Activated naive CD4-positive, alpha-beta T cell treated with anti-CD3 and anti-CD28 coated beads, Interleukin-2, amount 50 U/mL, for 72 hours (primary cell): ENCODE measurements at regions not wholly inside any gene's neighbourhood (a gene's known extent, or its start where the extent isn't known, plus 50 kb on each side); places are given as distances from the start of the nearest gene placed in this dataset.

ENCODE experiments used
- ATAC-seq, 2 donors: fragments of 150-1000 bp; cut with Tn5 transposase; 2 replicates each; pipeline ENCODE4 v1.10.0; 2021; ENCODE audit warnings: mild to moderate bottlenecking in 2 of 2, moderate library complexity in 2 of 2
- DNase-seq, 2 donors: peaks; one replicate each; pipeline ENCODE4 v3.0.0; 2021 to 2022; ENCODE audit warnings: low spot score in 2 of 2
- H3K27ac Mint-ChIP-seq, 2 donors: one replicate each; pipeline ENCODE4 v1.8.0; 2022; ENCODE audit warnings: mild to moderate bottlenecking in 2 of 2, mixed read lengths in 2 of 2
- H3K36me3 Mint-ChIP-seq, 2 donors: one replicate each; pipeline ENCODE4 v1.8.0; 2022; ENCODE audit warnings: mixed read lengths in 2 of 2
- H3K9me3 Mint-ChIP-seq, 2 donors: one replicate each; pipeline ENCODE4 v1.8.0; 2022; ENCODE audit warnings: mixed read lengths in 2 of 2

DNA sequence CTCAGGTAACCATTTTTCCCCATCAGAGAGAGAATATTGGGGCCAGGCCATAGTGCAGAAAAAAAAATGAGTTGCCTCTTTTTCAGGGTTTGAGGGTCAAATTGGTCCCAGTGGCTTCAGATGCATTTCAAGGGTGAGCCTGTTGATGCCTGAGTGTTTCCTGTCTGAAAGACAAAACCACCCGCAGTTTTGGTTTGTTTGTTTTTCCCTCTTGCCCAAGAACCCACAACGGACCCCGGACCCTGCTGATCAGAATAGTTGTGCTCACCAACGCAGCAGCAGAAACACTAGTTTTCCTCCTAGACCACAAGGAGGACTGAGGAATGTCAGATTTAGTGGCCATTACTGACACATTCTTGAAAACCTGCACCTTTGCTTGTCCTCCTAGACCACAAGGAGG is 1433.1 kb downstream of the PLA2G4A start:
- ATAC-seq: no peak
- H3K9me3 Mint-ChIP-seq: peaks cover 32 to 34% of the 10 kb centered on the region in 2 donors
- DNase-seq: no peak
- H3K27ac Mint-ChIP-seq: no peak overlapping the region
- H3K36me3 Mint-ChIP-seq: peaks cover 8 to 14% of the 10 kb centered on the region in 2 donors

DNA sequence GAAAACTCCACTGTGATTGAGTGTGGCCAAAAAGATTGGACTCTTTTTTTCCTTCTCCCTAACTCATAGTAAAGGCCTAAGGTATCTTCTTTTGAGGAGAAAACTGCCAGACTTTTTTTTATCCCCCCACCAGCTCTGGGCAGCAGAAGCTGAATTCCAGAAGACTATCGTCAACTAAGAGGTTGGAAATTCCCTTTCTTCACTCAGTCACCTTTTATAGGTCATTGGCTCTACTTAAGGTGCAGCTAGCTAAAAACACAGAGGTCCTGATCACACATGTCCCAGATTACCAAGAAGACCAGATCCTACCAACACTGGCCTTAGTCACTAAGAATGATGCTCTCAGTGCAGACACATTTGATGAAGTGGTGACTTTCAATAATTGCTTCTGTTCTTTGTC is 1441.2 kb downstream of the PLA2G4A start:
- H3K27ac Mint-ChIP-seq: no peak overlapping the region
- ATAC-seq: no peak
- H3K9me3 Mint-ChIP-seq: peaks cover 5 to 12% of the 10 kb centered on the region in 2 donors
- DNase-seq: no peak
- peaks cover 0 to 6% of the 10 kb centered on the region in 2 donors for H3K36me3 Mint-ChIP-seq

DNA sequence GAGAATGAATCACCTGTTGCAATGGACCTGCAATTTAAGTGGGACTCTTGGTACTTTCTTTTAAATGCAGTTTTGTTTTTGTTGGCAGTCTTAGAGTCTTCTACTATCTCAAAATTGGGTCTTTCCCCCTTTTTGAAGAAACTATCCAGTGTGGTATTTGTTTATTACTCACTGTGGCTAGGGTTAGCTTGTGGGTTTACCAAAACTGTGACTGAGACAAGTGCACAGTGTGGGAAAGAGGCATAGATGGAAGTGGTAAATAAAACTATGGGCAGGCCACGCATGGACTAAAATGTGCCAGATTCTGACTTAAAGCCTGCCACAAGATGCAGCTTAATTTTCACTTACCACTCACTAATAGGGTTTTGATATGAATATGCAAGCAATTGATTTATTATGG is 1441.7 kb downstream of the PLA2G4A start:
- H3K36me3 Mint-ChIP-seq: peaks cover 0 to 6% of the 10 kb centered on the region in 2 donors
- ATAC-seq (no peak), DNase-seq (no peak)
- peaks cover 5 to 10% of the 10 kb centered on the region in 2 donors for H3K9me3 Mint-ChIP-seq
- no peak overlapping the region for H3K27ac Mint-ChIP-seq

- ATAC-seq: no peak
- Mint-ChIP-seq H3K36me3 (peaks cover 0 to 6% of the 10 kb centered on the region in 2 donors), H3K9me3 (peaks cover 11 to 16% of the 10 kb centered on the region in 2 donors), H3K27ac (no peak overlapping the region)
- DNase-seq: no peak
Measured at GRCh38 chr1:188277771-188278170, 1449.0 kb downstream of the PLA2G4A start.

DNA sequence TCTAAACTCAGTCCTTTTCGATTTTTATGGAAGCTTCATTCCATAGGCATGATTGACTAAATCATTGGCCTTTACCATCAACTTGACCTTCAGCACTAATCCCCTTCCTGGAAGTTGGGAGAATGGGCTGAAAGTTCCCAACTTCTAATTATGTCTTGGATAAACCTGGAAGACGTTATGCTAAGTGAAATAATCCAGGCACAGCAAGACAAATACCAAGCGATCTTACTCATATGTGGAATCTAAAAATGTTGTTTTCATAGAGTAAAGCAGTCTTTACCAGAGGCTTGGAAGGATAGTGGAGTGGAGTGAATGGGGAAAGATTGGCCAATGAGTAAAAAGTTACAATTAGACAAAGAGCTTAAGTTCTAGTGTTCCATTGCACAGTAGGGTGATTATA is 1453.2 kb downstream of the PLA2G4A start:
- ATAC-seq: no peak
- Mint-ChIP-seq H3K27ac (no peak overlapping the region), H3K9me3 (peaks cover 11 to 16% of the 10 kb centered on the region in 2 donors), H3K36me3 (peaks cover 0 to 6% of the 10 kb centered on the region in 2 donors)
- DNase-seq: no peak

DNA sequence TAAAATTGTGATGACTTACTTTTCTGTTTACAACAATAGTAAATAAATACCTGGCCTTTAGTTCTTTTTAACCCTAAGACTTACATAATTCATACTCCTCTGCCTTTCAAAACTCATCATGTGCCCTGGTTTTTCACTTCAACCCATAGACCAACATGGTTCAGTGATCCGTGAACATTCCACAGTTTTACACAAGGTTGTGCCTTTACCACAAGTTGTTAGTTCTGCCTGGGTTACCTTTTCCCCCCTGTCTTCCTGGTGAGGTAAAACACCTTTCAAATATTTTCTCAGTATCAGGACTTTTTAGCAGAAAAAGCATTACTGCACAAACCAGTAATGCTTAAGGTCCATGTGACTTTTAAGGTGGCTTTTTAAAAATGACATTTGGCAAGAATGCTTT is 1466.4 kb downstream of the PLA2G4A start:
- ATAC-seq (no peak), DNase-seq (no peak)
- no peak overlapping the region for H3K27ac Mint-ChIP-seq

DNA sequence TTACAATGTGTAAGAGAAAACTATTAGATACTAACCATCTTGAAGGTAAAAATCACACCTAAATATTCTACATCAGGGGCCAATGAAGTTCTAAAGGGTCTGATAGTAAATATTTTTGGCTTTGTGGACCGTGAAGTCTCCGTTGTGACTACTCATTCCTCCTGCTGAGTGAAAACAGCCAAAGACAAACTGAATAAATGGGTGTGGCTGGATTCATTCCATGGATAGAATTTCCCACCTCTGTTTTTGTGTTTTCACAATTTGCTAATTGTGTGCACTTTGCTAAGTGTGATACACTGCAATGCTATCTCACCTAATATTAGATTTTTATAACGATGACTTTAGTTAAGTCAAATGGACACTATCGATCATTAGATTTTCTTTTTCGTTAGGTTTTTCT is 1474.0 kb downstream of the PLA2G4A start:
- DNase-seq (no peak), ATAC-seq (no peak)
- H3K36me3 Mint-ChIP-seq: no peaks in the 10 kb centered on the region
- no peak overlapping the region for H3K27ac Mint-ChIP-seq
- peaks cover 3 to 8% of the 10 kb centered on the region in 2 donors for H3K9me3 Mint-ChIP-seq

More for the DNA sequence above, 1466.4 kb downstream of the PLA2G4A start:
- no peaks in the 10 kb centered on the region for H3K36me3 Mint-ChIP-seq
- H3K9me3 Mint-ChIP-seq: peaks cover 0 to 6% of the 10 kb centered on the region in 2 donors

GRCh38 chr1:188314557-188315137 is 1485.9 kb downstream of the PLA2G4A start:
- no peak for DNase-seq
- Mint-ChIP-seq H3K9me3 (peaks cover 4% of the 10 kb centered on the region in 2 donors), H3K36me3 (no peaks in the 10 kb centered on the region), H3K27ac (no peak overlapping the region)
- no peak for ATAC-seq

GRCh38 chr1:188317894-188318293 is 1489.1 kb downstream of the PLA2G4A start:
- peaks cover 4% of the 10 kb centered on the region in 2 donors for H3K9me3 Mint-ChIP-seq
- H3K36me3 Mint-ChIP-seq: no peaks in the 10 kb centered on the region
- no peak for ATAC-seq
- no peak overlapping the region for H3K27ac Mint-ChIP-seq
- no peak for DNase-seq

DNA sequence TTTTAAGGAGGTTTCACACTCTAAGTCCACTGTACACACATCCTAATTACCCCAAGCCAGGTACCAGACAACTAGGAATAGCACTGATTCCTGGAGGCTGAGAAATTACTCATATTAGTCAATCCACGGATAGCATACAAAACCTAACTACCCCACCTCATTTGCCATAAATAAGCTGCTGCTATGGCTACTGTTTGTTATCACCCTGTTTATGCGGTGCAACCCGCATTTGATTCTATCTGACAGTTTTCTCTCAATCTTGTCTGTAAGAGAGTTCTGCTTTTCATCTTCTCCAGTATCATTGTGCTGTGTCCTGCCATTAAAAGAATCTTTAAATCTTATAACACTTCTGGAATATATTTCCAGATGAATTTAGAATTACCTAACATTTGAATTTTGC is 1496.5 kb downstream of the PLA2G4A start:
- Mint-ChIP-seq H3K36me3 (no peaks in the 10 kb centered on the region), H3K27ac (no peak overlapping the region), H3K9me3 (peaks cover 0 to 5% of the 10 kb centered on the region in 2 donors)
- DNase-seq: no peak
- ATAC-seq: no peak

DNA sequence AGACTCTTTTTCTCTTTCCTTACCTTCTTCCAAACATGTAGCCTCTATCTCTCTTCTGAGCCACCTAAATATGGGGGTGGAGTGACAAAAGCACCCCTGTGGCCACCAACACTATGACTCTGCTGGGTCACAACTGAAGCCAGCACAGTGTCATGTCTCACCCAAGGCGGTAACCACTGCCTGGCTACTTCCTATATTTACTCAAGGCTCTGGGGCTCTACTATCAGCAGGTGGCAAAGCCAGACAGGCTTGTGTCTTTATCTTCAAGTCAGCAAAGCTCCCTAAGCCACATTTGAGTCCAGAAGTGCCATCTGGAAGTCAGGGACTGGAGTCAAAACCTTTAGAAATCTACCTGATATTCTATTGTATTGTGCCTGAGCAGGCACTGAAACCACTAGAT is 1515.2 kb downstream of the PLA2G4A start:
- no peak for ATAC-seq
- Mint-ChIP-seq H3K36me3 (no peaks in the 10 kb centered on the region), H3K27ac (no peak overlapping the region), H3K9me3 (peaks cover 8 to 17% of the 10 kb centered on the region in 2 donors)
- no peak for DNase-seq

GRCh38 chr1:188350104-188350503 is 1521.4 kb downstream of the PLA2G4A start:
- Mint-ChIP-seq H3K27ac (no peak overlapping the region), H3K36me3 (no peaks in the 10 kb centered on the region), H3K9me3 (peaks cover 0 to 7% of the 10 kb centered on the region in 2 donors)
- ATAC-seq: no peak
- DNase-seq: no peak

DNA sequence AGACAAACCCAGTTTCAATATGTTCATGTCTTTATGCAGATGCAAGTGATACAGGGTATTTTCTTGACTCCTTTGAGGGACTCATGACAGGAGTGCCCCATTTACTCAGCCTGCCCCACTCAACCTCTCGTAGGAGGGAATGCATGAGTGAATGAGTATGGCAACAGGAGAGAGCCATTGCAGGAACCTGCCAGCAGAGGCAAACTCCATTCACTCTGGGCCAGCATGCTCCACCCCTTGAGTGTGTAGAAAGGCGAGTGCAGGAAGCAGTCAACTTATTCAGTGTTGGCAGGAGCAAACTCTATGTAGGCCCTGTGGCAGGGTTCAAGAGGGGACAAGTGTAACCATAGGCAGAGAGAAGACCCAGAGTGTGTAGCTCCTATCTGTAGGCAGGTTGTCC is 1526.3 kb downstream of the PLA2G4A start:
- no peak for ATAC-seq
- Mint-ChIP-seq H3K27ac (no peak overlapping the region), H3K9me3 (peaks cover 10 to 12% of the 10 kb centered on the region in 2 donors), H3K36me3 (no peaks in the 10 kb centered on the region)
- no peak for DNase-seq

GRCh38 chr1:188355847-188356246 is 1527.1 kb downstream of the PLA2G4A start:
- DNase-seq (no peak), ATAC-seq (no peak)
- Mint-ChIP-seq H3K9me3 (peaks cover 12 to 13% of the 10 kb centered on the region in 2 donors), H3K36me3 (no peaks in the 10 kb centered on the region), H3K27ac (no peak overlapping the region)

- ATAC-seq (no peak), DNase-seq (no peak)
- Mint-ChIP-seq H3K36me3 (no peaks in the 10 kb centered on the region), H3K9me3 (peaks cover 12 to 13% of the 10 kb centered on the region in 2 donors), H3K27ac (no peak overlapping the region)
Measured at GRCh38 chr1:188359315-188359714, 1530.6 kb downstream of the PLA2G4A start.

DNA sequence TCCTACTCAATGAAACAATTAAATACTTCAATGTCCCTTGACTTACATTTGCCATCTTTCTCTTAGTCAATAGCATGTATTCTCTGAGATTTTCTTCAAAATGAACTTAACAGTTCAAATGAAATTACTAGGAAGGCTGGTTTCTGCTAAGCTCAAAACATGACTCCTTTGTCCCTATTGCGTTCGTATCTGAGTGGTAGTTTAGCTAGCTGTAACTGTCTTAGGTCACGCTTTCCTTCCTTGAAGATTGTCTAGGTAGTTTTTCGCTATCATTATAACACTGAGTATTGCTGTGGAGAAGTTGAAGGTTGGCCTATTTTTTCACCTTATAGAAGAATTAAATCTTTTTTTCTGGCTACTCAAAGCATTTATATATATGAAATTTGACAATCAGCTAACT is 1535.2 kb downstream of the PLA2G4A start:
- Mint-ChIP-seq H3K9me3 (peaks cover 13% of the 10 kb centered on the region in 2 donors), H3K36me3 (no peaks in the 10 kb centered on the region), H3K27ac (no peak overlapping the region)

DNA sequence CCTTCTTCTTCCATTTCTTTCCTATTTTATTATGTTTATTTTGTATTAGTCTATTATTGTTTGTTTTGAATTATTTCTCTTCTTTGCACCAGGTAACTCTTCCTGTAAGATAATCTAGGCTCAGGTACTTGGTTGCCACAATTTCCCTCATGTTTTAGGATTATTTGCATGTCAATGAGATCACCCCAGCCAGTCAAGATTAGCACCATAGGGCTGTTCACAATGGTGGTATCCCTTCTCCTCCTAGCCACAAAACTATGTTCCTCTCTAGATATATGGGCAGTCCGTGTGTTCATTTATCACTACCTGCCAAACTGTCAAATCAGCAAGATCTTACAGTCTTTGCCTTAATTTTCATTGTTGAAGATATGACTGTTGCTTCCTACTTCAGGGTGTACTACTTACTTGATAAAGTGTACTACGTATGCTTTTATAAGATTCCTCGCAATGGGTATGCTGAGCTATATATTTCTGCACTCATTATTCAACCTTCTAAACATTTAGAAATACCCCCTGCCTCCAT is 1536.2 kb downstream of the PLA2G4A start:
- no peak overlapping the region for H3K27ac Mint-ChIP-seq
- peaks cover 6 to 11% of the 10 kb centered on the region in 2 donors for H3K9me3 Mint-ChIP-seq
- no peak for DNase-seq
- no peaks in the 10 kb centered on the region for H3K36me3 Mint-ChIP-seq
- ATAC-seq: no peak

More for the DNA sequence above, 1535.2 kb downstream of the PLA2G4A start:
- ATAC-seq: no peak
- DNase-seq: no peak

- DNase-seq (no peak), ATAC-seq (no peak)
- no peak overlapping the region for H3K27ac Mint-ChIP-seq
- no peaks in the 10 kb centered on the region for H3K36me3 Mint-ChIP-seq
- peaks cover 6 to 8% of the 10 kb centered on the region in 2 donors for H3K9me3 Mint-ChIP-seq
Measured at GRCh38 chr1:188365874-188366273, 1537.1 kb downstream of the PLA2G4A start.
